Adipocyte (in vitro differentiated cells): ENCODE measurements at regions not wholly inside any gene's neighbourhood (a gene's known extent, or its start where the extent isn't known, plus 50 kb on each side); places are given as distances from the start of the nearest gene placed in this dataset.

Experiments
- DNase-seq: peaks from one replicate; pipeline ENCODE4 v3.0.0-alpha.2; 2015; ENCODE audit warnings: low read depth
- H3K27me3 ChIP-seq: replicated peaks from 2 replicates; pipeline ENCODE4 v1.7.0; 2013; ENCODE audit warnings: mild to moderate bottlenecking, low read length, moderate library complexity; ENCODE audit not compliant: control insufficient read depth, insufficient read depth
- H3K36me3 ChIP-seq: 2 replicates; pipeline ENCODE4 v1.7.0; 2013; ENCODE audit warnings: low read length, mild to moderate bottlenecking, moderate library complexity; ENCODE audit not compliant: control insufficient read depth, insufficient read depth, severe bottlenecking
- H3K4me1 ChIP-seq: 2 replicates; pipeline ENCODE4 v1.7.0; 2013; ENCODE audit warnings: mild to moderate bottlenecking, low read length, moderate library complexity; ENCODE audit not compliant: control insufficient read depth, insufficient read depth
- H3K4me3 ChIP-seq: 2 replicates; pipeline ENCODE4 v1.7.0; 2013; ENCODE audit warnings: mild to moderate bottlenecking, low read length, moderate library complexity
- H3K9ac ChIP-seq: 2 replicates; pipeline ENCODE4 v1.7.0; 2013; ENCODE audit warnings: mild to moderate bottlenecking, low read length, moderate library complexity
- H3K9me3 ChIP-seq: 2 replicates; pipeline ENCODE4 v1.7.0; 2013; ENCODE audit warnings: mild to moderate bottlenecking, low read length, moderate library complexity; ENCODE audit not compliant: control insufficient read depth

DNA sequence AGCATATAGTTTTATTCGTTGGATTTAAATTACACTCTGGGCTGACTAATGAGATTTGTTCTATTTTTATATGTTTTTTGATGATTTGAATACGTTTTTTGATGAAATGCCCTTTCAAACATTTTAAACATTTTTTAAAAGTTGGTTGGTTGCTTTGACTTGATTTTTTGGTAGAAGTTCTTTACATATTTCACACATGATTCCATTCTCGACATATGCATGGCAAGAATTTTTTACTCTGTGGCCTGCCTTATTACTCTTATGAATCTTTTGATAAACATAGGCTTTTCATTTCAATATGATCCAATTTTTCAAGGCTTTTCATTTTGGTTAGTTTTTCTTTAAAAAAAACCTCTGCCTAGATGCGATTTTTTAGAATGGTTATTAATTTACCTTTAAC is 617.0 kb downstream of the RNF144B start:
- no peaks in the 10 kb centered on the region for H3K27me3 ChIP-seq
- H3K4me3 ChIP-seq: no peak overlapping the region
- no peak overlapping the region for H3K9ac ChIP-seq
- no peaks in the 10 kb centered on the region for H3K4me1 ChIP-seq
- H3K9me3 ChIP-seq: no peaks in the 10 kb centered on the region
- DNase-seq: peak; percentile 1
- H3K36me3 ChIP-seq: no peaks in the 10 kb centered on the region

DNA sequence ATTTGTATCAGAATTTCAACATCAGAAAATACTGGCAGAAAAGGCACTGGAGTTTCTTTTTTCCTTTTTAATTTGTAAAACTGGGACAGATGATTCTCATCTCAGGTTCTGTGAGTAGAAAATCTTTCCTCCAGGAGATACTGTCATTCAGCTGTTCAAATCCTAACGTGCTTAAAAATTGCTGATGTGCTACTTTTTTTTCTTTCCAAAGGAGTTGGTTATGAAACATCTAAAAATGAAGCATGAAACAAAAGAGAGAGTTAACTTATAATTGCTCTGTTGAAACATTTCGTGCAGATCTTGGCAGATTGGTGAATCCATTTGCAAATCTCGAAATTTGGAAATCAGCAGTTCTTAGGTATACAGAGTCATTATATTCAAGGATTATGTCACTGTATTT is 622.6 kb downstream of the RNF144B start:
- H3K4me1 ChIP-seq: no peaks in the 10 kb centered on the region
- H3K9me3 ChIP-seq: no peaks in the 10 kb centered on the region
- H3K4me3 ChIP-seq: no peak overlapping the region
- no peak for DNase-seq
- no peak overlapping the region for H3K9ac ChIP-seq
- H3K36me3 ChIP-seq: no peaks in the 10 kb centered on the region
- no peaks in the 10 kb centered on the region for H3K27me3 ChIP-seq

DNA sequence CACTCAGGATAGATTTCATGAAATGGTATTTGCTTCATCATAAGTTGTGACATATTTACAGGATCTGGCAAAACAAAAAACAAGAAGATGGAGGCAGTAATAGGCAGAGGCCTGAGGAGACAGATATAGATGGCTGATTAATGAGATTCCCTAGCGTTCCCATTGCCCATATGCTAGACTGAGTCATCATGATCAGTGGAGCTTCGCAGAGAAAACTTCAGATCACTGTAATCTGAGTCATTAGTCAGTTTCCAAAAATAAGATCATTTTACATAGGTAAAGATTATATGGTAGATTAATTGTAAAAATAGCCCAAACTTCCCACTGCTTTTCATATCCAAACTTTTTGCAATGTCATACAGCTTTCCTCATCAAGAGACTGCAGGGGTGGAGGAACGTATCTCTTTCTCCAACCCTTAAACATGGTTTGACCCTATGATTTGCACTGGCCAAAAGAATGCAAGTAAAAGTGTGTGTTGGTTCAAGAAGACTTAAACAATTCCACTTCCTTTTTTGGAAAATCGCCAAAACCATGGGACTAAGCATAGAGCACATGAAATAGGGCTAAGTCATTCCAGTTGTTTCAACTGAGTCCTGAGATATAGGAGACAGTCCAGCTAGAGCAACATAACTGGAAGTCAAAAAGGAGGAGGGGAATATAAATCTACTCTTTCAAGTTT is 626.0 kb downstream of the RNF144B start:
- no peaks in the 10 kb centered on the region for H3K36me3 ChIP-seq
- no peak overlapping the region for H3K4me3 ChIP-seq
- H3K27me3 ChIP-seq: no peaks in the 10 kb centered on the region
- no peak for DNase-seq
- H3K9me3 ChIP-seq: no peaks in the 10 kb centered on the region
- H3K4me1 ChIP-seq: peaks cover 3% of the 10 kb centered on the region
- no peak overlapping the region for H3K9ac ChIP-seq

DNA sequence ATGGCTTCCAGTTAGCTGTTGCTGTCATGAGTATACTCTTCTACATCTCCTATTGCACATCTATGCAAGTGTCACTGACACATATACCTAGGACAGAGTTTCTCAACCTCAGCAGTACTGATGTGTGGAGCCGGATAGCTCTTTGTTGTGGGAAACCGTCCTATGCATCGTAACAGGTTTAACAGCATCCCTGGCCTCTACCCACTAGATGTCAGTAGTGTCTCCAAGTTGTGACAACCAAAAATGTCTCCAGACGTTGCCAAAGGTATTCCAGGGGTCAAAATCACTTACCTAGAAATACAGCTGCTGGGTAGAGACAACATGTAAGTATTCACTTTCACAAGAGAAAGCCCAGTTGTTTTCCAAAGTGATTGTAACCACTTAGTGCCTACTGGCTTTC is 637.6 kb downstream of the RNF144B start:
- no peak overlapping the region for H3K4me3 ChIP-seq
- no peaks in the 10 kb centered on the region for H3K4me1 ChIP-seq
- peak; percentile 52 for DNase-seq
- H3K36me3 ChIP-seq: no peaks in the 10 kb centered on the region
- H3K9ac ChIP-seq: no peak overlapping the region
- H3K9me3 ChIP-seq: no peaks in the 10 kb centered on the region
- H3K27me3 ChIP-seq: no peaks in the 10 kb centered on the region

DNA sequence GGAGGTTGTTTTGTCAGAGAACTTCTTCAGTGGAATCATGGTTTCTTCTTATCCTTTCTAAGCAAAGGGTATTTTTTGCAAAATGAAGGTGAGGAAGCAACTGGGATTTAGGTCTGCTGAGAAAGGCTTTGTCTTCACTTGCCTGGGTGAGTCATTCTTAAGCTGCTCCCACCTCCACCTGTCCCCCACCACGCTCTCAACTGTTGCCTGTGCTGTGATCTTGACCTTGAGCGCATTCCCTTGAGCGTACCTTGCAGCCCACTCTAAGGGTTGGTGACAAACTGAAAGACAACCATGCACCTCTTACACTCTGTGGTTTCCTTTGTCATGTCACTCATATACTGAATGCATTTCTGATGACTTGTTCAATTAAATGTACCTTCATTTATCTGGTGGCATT is 641.1 kb downstream of the RNF144B start:
- Histone ChIP-seq H3K4me3 (no peak overlapping the region), H3K36me3 (no peaks in the 10 kb centered on the region), H3K4me1 (no peaks in the 10 kb centered on the region), H3K9me3 (no peaks in the 10 kb centered on the region), H3K27me3 (no peaks in the 10 kb centered on the region), H3K9ac (no peak overlapping the region)
- DNase-seq: no peak

DNA sequence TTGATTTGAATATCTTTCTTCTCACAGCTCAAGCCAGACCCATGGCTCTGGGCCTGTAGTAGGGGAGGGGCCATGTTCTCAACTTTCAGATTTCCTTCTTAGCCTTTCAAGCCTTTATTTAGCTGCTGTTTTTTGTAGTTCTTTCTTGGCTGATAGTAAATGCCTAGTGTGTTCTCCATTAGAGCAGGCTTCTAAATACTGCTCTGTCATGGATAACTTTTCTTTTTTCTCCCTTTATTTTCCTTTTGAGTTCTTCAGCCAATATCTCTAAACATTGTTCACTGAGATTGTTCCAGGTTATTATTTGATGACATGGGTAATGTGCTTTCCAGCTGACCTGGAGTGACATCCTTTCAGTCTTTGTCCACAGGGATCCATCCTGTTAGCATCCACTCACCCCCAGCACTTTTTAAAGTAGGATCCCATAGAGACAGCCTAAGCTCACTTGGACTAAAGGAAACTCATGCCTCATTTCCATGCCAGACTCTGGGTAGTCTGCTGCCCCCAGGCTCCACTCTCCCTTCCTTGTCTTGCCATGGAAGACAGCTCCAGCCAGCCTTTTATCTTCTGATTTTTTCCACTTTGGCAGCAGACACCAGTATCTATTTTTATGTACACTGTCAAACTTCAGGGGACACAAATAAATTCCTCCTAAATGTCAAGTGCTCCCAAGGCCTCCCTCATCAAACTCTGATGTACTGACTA is 645.6 kb downstream of the RNF144B start:
- Histone ChIP-seq H3K4me1 (peaks cover 5% of the 10 kb centered on the region), H3K36me3 (no peaks in the 10 kb centered on the region), H3K9ac (no peak overlapping the region), H3K27me3 (no peaks in the 10 kb centered on the region), H3K4me3 (no peak overlapping the region), H3K9me3 (no peaks in the 10 kb centered on the region)
- no peak for DNase-seq

DNA sequence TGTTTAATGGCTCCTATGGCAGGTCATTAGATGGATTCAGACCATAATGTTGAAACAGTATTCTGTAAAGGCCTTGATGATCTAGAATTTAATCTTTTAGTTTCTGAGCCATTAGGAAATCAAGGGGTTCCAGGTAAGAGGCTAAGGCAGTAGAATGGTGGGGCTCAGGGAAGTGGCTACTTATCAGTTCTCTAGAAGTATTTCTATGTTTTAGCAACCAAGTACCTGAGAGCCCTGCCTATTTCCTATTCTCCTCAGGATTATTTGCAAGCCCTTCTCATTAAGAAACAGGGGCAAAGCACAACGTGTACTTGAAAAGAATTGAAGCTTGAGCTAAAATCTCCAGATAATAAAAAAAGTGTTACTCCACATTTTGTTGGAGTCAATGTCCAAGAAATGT is 646.5 kb downstream of the RNF144B start:
- Histone ChIP-seq H3K36me3 (no peaks in the 10 kb centered on the region), H3K9me3 (no peaks in the 10 kb centered on the region)

DNA sequence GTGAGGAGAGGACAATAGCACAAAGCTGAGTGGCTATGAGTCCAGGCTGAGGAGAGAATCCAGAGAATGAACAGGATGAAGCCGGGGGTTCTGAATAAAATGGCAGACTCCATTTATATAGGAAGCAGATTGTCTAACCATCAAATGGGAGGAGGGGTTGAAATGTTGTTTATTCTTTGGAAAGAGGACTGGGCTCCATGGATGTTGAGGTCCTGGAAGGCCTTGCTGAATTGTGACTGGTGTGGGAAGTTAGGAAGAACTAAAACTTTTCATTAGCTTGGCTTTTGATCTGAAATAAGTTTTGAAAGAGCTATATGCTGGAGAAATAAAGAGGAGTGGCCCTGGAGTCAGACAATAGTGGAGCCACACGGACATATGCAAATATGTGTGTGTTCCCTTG is 647.8 kb downstream of the RNF144B start:
- Histone ChIP-seq H3K36me3 (no peaks in the 10 kb centered on the region), H3K27me3 (no peaks in the 10 kb centered on the region), H3K9me3 (no peaks in the 10 kb centered on the region), H3K4me1 (peaks cover 5% of the 10 kb centered on the region), H3K9ac (no peak overlapping the region), H3K4me3 (no peak overlapping the region)
- DNase-seq: no peak

More for the DNA sequence above, 646.5 kb downstream of the RNF144B start:
- Histone ChIP-seq H3K27me3 (no peaks in the 10 kb centered on the region), H3K9ac (no peak overlapping the region), H3K4me1 (peaks cover 5% of the 10 kb centered on the region), H3K4me3 (no peak overlapping the region)
- DNase-seq: no peak

DNA sequence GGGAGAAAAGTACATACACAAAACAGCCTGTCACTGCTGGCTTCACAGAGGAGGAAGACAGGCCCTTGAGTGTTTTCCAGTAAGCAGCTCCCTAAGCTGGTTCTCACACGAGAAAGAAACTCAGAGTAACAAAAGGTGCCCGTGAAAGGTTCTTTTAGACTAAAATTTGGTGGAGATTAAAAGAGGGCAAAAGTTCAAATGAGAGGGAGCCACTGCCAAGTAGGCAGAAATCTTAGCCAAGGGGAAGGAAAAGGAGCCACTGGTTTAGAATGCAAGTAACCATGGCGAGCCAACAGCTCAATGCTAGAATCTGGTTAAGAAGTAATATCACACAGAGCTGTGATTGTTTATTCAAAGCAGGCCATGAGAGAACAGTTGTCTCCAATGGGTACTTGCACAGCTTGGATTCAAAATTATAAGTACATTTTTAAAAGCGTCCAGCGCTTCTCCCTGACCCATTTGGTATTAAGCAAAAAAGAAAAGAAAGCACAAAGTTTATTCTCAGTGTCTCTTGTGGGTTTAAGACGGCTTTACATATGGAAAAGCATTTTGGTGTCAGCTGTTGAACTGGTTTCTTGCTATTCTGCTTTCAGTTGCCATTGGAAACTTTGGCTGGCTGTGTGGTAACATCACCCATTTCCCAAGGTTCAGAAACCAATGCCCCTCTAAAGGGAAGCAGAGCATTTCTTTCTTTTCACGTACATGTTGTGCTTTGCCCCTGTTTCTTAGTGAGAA is 648.5 kb downstream of the RNF144B start:
- Histone ChIP-seq H3K9me3 (no peaks in the 10 kb centered on the region), H3K27me3 (no peaks in the 10 kb centered on the region), H3K4me1 (peaks cover 5% of the 10 kb centered on the region), H3K36me3 (no peaks in the 10 kb centered on the region), H3K9ac (no peak overlapping the region), H3K4me3 (no peak overlapping the region)
- DNase-seq: no peak

DNA sequence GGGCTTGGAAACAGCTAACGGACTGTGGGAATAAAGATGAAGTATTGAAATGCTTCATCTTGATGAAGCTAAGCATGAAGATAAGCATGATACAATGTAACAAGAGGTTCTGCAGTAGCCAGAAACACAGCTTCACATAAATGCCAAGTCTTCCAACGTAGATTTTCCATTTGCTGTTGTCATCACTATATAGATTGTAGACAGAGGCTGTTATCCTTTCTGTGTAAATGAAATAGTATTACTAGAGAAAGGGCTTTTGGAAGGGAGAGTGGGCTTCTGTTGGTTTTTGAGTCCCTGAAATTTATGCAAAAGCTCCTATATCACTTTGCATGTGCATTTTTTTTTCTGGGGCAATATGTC is 649.0 kb downstream of the RNF144B start:
- Histone ChIP-seq H3K9me3 (no peaks in the 10 kb centered on the region), H3K4me3 (no peak overlapping the region), H3K9ac (no peak overlapping the region), H3K36me3 (no peaks in the 10 kb centered on the region), H3K27me3 (no peaks in the 10 kb centered on the region), H3K4me1 (peaks cover 5% of the 10 kb centered on the region)
- DNase-seq: no peak

DNA sequence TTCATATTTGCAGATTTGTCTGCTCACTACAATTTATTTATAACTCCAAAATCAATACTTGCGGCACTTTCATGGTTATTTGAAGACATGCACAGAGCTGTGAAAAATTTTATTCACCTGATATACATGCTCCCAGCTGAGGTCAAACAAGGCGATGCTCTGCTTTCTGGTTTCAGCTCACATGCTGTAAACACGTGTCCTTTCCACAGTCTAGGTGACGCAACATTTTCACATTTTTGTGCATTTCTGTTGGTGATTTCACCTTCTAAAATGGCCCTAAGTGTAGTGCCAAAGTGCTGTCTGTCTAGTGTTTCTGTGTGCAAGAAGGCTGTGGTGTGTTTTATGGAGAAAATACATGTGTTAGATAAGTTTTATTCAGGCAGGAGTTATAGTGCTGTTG is 650.5 kb downstream of the RNF144B start:
- peaks cover 5% of the 10 kb centered on the region for H3K4me1 ChIP-seq
- H3K36me3 ChIP-seq: no peaks in the 10 kb centered on the region
- H3K9ac ChIP-seq: no peak overlapping the region
- DNase-seq: no peak
- no peaks in the 10 kb centered on the region for H3K9me3 ChIP-seq
- H3K27me3 ChIP-seq: no peaks in the 10 kb centered on the region
- no peak overlapping the region for H3K4me3 ChIP-seq
